ENCODE measurements at regions not wholly inside any gene's neighbourhood (a gene's known extent, or its start where the extent isn't known, plus 50 kb on each side); places are given as distances from the start of the nearest gene placed in this dataset.

GRCh38 chr1:232518349-232518748, 111.6 kb downstream of the SIPA1L2 start:
- DNase-seq: no peak

DNA sequence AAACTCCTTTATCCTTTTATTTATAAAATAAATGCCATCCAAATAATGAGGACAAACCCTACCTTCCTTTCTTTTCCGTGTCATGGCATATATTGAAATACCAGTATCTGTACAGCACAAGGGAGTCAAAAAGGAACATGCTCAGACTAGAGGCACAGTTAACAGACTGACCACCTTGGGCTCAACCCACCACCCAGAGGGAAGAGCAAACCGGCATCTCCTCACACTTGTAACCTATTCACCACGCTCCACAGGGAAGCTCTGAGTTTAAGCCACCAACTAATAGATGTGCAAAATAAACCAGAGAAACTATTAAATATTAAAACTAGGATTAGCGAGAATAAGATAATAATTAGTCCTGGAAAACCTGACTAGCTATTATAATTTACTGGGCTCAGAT, 112.7 kb downstream of the SIPA1L2 start:
- DNase-seq: no peak

DNA sequence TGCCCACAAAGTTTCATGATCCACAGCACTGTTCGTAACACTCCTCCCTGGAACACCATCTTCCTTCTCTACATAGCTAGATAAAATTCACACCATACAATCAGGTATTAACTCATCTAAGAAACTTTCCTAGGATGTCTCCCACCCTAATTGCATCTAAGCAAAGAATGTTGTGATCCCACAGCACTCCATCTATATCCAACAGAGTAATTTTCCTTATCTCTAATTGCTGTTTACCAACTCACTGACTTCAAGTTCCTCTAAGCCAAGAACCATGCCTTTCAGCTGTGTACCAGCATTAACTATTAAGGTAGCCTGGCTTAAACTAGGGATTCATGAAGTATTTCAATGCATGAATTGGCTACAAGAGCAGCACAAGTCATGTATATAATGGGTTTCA, 114.2 kb downstream of the SIPA1L2 start:
- no peak for DNase-seq

DNA sequence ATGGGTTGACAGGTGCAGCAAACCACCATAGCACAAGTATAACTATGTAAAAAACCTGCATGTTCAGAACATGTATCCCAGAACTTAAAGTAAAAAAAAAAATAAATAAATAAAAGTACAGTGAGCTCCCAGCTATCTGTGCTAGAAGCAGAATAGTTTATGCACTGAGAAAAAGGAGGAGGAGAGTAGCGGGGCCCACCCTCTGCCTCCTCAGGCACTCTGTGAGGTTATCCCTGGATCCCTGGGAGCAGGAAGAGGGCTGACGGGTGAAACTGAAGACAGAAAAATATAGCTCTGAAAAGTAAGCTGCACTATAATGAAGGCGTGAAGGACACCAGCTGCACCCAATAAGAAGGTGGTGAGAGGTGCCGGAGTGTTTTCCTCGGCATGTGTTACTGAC, 117.2 kb downstream of the SIPA1L2 start:
- DNase-seq: no peak

DNA sequence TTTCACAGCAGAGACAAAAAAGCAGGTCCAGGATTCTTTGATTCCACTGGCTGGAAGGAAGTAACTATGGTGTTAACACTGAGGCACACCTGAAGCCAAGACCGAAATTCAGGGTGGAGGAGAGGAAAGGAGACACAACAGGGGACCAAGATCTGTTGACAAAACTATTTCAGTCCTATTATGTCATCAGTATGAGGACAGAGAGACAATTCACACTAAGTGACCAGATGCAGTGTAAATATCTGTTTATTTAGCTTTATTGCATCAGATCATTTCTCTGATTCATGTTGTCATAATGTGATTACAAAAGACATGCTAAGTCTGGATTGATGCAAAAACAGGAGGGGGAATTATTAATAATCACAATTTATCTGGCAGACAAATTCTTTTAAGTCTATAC, 118.8 kb downstream of the SIPA1L2 start:
- no peak for DNase-seq

DNA sequence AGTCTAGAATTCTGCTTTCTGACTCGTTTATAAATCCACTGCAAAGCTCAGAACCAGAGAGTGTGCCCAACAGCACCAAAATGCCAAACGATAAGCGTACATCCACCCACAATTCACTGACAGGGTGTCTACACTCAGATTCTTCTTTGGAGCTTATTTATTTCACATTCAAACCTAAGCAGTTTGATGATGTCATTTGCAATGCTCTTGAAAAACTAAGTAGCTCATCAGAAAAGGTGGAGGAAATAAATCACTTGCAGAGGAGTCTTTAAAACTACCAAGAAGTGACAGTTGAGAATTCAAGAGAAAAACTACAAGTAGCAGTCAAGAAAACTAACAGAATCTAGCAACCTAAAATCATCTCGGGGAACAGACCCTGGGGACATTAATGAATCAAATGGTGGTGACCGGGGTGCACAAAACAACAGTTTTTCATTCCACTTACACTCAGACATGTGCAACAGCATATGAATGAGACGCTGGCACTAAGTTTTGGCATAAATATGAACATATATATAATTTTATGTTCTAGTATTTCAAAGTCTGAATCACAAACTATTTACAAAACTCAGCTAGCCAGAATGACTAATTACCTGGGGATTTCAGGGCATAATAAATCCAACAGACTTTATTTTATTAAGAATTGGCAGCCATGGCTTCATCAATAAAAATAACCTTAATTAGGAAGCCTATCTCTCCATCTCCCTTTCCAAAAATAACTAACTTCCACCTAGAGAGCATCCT, 119.4 kb downstream of the SIPA1L2 start:
- DNase-seq: no peak

GRCh38 chr1:232509570-232509969, 120.4 kb downstream of the SIPA1L2 start:
- no peak for DNase-seq

DNA sequence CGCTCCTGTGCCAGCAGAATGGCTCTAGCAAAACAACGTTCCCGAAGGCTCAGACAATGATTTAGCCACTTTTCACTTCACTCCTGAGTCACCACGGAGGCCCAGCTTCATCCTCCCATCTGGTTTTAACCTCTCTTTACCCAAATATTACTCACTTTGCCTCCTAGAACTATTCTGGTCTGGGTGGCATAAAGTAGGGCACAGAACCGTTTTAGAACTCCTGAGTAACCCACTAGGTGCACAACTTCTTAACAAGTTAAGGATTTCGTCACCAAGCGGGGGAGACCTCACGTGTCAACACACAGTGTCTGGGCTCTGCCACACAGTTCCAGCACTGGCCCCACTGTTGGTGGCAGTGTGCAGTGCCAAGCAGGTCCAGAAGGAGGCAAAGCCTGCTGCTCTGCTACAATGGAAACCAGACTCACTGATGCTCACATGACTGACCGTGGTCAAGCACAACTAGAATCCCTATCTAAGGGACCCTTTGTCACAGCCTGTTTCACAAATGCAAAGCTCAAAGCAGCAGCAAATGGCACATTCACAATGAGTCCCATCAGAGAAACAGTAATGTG, 121.7 kb downstream of the SIPA1L2 start:
- DNase-seq: no peak

GRCh38 chr1:232507571-232507970, 122.4 kb downstream of the SIPA1L2 start:
- DNase-seq: no peak

DNA sequence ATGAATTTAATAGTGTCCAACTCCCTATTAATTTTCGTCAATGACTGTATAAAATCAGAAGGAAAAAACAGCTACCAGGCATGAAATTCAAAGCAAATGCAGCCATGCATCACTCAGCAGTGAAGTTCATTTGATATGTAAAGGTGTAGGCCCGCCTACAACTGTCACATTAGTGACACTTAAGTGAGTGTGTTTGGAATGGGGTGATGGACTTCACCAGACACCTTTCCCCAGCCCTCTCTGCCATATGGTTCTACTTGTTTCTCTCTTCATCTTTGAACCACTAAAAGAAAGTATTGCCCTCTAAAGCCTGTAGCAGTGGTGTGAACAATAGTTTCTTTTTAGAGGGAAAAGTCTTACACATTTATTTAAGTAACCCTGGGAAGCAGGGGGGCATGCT, 124.0 kb downstream of the SIPA1L2 start:
- no peak for DNase-seq

- DNase-seq: no peak
These were observed 125.3 kb downstream of the SIPA1L2 start for GRCh38 chr1:232504651-232505050.

DNA sequence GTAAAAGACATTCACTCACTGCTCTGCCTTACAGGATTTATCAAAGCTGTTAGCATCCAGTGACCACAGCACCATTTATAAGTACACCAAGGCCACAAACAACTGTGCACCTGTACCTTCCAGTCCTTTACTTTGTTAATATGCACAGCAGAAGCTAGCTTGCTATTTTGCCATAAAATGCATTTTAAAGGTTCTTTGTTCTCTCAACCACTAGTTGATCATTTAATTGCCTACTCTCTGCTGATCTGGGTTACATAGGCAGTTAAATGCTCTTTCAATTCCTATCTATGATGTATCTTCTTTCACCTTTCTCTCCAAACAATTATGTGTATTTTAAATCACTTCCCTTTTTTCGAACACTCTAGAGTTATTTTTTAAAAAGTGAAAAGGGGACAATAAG, 126.4 kb downstream of the SIPA1L2 start:
- DNase-seq: no peak

DNA sequence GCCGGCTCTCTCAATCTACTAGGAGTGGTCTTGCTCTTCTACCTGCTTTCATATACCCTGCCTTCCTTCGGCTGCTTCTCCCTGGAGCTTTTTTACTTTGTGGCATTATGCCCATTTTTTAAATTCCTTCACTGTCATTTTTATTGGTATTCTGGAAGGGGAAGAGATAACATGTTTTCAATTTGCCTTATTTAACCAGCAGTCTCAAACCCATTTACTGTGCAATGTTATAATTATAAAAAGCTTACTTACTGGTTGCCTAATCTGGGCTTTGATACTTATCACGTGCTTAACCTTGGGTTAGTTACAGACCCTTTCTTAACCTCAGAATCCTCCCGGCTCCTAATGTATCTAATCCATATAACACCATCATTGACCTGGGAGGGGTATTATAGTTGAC, 128.1 kb downstream of the SIPA1L2 start:
- DNase-seq: no peak

DNA sequence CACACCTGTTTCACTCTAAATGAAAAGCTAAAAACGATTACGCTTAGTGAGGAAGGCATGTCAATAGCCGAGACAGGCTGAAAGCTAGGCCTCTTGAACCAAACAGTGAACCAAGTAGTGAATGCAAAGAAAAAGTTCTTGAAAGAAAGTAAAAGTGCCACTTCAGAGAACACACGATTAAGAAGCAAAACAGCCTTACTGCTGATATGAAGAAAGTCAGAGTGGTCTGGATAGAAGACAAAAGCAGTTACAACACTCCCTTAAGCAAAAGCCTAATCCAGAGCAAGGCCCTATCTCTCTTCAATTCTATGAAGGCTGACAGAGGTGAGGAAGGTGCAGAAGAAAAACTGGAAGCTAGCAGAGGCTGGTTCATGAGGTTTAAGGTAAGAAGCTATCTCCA, 130.7 kb downstream of the SIPA1L2 start:
- no peak for DNase-seq

DNA sequence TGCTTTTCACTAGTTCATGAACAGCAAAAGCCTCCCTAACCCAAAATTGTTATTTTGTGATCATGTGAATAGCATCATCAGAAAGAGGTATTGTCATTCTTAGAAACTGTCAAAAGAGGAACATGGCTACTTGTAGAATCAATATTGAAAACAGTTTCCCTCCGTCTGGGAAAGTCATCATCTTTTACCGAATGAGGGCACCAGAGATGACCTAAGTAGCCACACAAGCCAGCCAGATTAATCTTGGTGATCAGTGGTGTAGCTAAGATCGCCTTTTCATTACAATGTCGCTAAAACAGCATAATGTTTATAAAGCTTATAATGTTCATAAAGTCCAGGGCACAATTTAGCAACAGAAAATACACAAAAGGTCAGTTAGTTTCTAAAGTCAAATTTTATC, 136.1 kb downstream of the SIPA1L2 start:
- DNase-seq: no peak

DNA sequence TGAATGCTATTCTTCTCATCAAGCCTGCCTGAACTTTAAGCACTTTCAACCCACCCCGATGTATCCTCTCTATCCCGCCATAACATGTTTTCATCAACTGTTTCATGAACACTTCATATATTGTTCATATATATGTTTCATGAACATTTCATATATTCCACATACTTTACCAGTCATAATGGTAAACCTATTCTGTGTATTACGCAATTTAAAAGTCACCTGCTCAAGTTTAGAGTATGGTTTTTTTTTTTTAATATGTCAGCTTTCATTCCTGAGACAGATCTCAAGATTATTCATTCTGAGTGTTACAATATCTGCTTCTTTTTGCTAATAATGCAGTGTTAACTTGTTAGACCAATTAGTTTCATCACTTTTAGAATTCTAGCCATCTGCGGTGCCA, 140.7 kb downstream of the SIPA1L2 start:
- DNase-seq: no peak

DNA sequence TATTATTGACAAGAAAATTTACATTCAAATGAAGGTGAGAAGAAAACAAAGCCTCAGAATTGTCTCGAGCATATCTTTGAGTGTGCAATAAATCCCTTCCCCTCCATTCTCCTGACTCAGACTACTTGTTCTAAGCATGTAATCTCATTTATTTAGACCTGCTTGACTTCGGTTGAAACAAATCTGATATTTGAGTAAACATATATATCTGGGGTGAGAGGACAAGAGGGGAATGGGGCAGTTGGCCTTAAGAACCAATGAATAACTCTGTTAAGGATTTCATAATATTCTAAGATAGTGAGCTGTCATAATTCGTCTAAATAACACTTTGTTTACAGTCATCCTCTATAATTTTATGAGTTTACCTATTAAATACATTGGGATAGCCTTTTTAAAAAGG, 142.7 kb downstream of the SIPA1L2 start:
- DNase-seq: no peak

- DNase-seq: no peak
These were observed 143.3 kb downstream of the SIPA1L2 start for GRCh38 chr1:232486454-232487207.

DNA sequence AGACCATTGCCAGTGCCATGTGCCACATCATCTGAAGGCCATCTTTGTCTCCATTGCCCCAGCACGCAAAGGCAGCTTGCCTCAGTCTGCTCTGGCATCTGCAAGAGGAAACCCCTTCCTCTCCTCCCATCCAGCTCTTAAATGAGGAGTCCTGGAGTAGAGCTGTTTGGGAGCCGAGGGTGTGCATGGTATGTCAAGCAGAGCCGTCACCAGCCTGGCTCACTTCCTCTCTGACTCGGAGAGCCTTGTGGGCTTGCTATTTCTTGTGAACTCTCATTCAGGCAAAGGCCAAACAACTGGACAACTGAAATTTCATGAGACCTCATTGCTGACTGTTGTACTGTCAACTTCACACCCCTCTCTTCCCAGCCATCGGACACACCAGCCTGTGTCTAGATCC, 143.9 kb downstream of the SIPA1L2 start:
- no peak for DNase-seq

GRCh38 chr1:232484856-232485255, 145.1 kb downstream of the SIPA1L2 start:
- no peak for DNase-seq

- no peak for DNase-seq
These were observed 146.1 kb downstream of the SIPA1L2 start for GRCh38 chr1:232483826-232484225.

DNA sequence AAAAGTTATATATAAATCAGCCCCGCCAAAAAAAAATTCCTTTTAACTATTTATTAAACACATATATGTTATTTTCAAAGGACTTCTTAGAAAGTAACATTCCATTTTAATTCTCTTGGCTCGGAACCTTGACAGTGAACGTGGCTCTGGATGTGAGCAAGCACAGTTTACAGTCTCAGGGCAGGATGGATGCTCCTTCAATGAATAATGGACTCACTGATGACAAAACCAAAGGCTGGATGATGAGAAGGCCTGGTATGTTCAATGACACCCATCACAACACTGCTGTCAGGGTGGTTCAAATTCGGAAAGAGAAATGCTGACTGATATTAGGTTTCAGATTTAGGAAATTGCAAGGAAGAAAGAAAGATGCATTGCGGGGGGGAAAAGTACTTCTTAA, 148.8 kb downstream of the SIPA1L2 start:
- no peak for DNase-seq

DNA sequence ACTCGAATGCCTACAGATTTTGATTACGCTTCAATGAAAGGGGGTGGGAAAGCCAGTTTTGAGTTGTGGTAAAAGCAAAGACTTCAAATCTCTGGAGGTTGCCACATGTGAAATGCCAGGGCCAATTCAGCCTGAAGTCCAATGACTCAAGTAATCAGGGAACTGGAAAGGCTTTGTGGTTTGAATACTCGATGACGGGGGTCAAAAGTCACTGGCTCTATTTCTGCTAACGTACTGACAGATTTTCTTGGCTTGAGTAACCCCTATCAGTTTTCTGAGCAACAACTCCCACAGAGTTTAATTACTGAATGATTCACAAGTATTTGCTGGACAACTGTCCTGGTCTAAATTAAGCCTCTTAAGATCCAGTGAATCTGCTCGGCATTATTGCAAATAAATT, 152.2 kb downstream of the SIPA1L2 start:
- DNase-seq: no peak

- no peak for DNase-seq
These were observed 153.4 kb downstream of the SIPA1L2 start for GRCh38 chr1:232476538-232476950.
